ENCODE measurements at regions not wholly inside any gene's neighbourhood (a gene's known extent, or its start where the extent isn't known, plus 50 kb on each side); places are given as distances from the start of the nearest gene placed in this dataset.

- TF ChIP-seq YY1 (IDR thresholded peaks at IDR 0.05; ENCODE audit: insufficient read depth, insufficient read length) (no peak), ZNF274 (IDR thresholded peaks at IDR 0.05; ENCODE audit: low read depth, low read length) (no peak)
These were observed 97.8 kb upstream of the SLC35G4 start for GRCh38 chr18:11511434-11512095.
